NCI-H2081 treated with DMSO at 0.1 percent for 48 hours (cell line): ENCODE measurements at regions not wholly inside any gene's neighbourhood (a gene's known extent, or its start where the extent isn't known, plus 50 kb on each side); places are given as distances from the start of the nearest gene placed in this dataset.
"Not testable (repeated sequence)": the region's sequence is repeated elsewhere in the genome, so short reads cannot be mapped to it uniquely, and the experiment has no call there.

ENCODE experiments used
- DNase-seq: peaks from one replicate; lab custom pipeline; 2025; lab: John Stamatoyannopoulos, UW

DNA sequence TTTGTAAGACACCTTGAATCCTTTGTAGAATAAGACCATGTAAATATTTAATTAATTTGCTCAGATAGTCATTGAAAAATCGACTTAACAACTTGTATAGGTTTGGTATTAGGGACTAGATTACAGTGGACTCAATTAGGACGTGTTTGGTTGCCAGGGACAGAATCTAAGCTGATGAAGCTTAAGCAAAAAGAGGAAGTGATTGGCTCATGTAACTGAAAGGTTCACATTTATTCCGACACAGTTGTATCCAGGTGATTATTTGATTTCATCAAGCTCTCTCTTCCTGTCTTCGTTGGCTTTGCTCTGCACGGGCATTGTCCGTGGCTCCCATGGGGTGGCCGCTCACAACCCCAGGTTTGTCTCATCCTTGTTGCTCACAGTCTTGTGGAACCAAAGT lies 146.4 kb downstream of the C11orf91 start:
- DNase-seq = no peak

DNA sequence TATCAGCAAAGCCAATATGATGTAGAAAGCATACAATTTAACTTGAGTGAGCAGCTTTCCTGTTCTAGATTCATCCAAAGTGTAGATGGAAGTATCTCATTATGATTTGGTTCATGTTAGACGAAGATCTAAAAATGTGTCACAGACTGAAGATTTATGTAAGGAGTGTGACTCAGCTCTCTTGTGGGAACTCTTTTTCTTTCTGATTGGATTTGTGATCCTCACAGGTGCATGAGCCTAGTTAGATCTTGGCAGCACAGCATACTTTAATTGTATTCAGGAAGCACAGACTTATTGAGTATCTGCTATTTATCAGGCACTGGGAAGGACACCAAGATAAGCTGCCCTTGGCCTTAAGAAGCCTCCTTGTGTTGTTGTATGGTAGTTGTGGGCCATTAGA lies 147.1 kb downstream of the C11orf91 start:
- no peak for DNase-seq

DNA sequence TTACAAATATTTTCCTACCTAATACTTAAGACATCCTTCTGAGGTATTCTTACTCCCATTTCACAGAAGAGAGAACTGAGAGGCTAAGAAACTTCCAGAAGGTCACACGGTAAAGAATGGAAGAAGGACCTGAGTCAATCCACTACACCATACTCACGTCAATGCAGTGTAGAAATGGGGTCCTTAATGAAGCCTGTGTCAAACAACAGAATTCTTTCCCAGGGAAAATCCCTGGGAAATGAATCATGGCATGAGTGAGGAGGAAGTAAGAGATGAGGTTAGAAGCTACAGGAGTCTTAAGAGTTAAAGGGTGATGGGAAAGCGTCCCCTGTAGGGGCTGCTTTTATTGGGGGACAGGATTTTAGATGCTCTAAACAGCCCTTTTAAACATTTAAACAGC lies 147.9 kb downstream of the C11orf91 start:
- no peak for DNase-seq

DNA sequence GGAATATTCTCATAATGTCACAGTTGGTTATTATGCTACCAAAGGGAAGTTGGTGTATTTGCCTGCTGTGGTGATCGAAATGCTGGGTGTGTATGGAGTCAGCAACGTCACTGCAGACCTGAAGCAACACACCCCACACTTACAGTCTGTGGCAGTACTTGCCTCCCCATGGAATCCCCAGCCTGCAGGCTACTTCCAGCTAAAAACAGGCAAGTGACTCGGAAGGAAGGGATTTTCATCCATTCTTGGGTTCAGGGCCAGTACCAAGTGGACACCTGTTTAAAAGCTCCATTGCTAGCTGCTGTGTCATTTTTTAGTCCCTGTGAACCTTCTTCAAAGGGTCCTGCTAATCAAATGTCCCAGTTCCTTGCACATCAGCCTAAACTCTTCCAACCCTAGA lies 149.6 kb downstream of the C11orf91 start:
- DNase-seq = no peak

- no peak for DNase-seq
Observed at GRCh38 chr11:33549483-33549882, 151.1 kb downstream of the C11orf91 start.

DNA sequence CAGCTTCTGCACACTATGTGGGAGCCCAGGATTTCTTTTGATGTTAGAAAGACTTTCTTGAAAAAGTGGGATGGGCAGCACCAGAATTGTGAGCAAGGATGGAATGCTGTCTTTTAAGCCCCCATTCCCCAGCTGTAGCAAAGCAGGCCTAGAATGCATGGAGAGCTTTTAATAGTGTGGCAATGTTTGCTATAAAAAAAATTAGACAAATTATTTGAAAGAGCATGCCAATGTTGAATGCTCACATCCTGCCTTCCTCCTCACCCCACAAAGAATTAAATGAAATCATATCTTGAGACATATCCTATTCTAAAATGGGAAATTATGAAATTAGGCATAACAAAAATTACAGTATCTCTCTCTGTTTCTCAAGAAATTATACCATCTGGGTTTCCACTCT lies 154.7 kb downstream of the C11orf91 start:
- DNase-seq = no peak

DNA sequence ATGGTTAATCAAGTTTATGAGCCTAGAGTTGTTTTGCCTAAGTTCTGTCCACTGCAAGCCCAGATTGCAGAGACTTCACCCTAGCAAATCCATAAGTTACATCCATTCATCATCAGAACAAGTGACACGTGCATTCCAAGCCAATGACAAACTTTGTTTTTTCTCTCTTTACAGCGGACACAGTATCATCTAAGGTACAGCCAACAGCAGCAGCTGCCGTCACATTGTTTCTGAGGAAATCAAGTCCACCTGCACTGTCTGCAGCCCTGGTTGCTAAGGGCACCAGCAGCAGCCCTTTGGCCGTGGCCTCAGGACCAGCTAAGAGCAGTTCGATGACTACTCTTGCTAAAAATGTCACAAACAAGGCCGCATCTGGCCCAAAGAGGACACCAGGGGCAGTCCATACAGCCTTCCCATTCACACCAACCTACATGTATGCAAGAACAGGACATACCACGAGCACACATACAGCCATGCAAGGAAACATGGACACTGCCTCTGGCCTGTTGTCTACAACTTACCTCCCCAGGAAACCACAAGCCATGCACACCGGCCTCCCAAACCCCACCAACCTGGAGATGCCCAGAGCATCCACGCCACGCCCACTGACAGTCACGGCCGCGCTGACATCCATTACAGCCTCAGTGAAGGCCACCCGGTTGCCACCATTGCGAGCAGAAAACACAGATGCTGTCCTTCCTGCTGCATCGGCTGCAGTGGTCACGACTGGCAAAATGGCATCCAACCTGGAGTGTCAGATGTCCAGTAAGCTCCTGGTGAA lies 155.8 kb downstream of the C11orf91 start:
- DNase-seq = no peak

- no peak for DNase-seq
Observed at GRCh38 chr11:33543823-33544222, 156.8 kb downstream of the C11orf91 start.

DNA sequence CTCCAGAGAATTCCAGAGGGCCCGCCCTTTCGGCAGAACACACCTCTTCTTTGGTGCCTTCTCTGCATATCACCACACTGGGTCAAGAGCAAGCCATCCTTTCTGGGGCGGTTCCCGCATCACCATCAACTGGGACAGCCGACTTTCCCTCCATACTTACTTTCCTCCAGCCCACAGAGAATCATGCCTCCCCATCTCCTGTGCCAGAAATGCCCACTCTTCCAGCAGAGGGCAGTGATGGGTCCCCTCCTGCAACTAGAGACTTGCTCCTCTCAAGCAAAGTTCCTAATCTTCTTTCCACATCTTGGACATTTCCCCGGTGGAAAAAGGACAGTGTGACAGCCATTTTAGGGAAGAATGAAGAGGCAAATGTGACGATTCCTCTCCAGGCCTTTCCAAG lies 157.7 kb downstream of the C11orf91 start:
- no peak for DNase-seq

- no peak for DNase-seq
Observed at GRCh38 chr11:33540946-33541915, 159.4 kb downstream of the C11orf91 start.

- no peak for DNase-seq
Observed at GRCh38 chr11:33540427-33540826, 160.2 kb downstream of the C11orf91 start.

- no peak for DNase-seq
Observed at GRCh38 chr11:33539751-33540150, 160.9 kb downstream of the C11orf91 start.

GRCh38 chr11:33538726-33539125 lies 161.9 kb downstream of the C11orf91 start:
- DNase-seq = no peak

DNA sequence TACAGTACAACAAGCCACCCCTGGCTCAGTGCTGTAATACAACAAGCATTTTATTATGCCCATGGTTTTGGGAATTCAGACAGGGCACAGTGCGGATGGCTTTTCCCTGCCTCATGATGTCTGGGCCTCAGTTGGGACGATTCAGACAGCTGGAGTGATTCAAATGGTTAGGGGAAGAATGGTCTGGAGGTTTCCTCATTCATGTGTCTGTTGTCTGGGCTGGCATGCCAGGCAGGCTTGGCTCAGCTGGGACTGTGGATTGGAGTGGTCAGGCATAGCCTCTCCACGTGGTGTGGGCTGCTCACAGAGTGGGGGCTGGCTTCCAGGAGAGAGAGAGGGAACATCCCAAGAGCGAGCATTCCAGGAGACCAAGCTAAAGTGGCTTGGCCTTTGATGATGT lies 164.4 kb downstream of the C11orf91 start:
- DNase-seq = no peak

DNA sequence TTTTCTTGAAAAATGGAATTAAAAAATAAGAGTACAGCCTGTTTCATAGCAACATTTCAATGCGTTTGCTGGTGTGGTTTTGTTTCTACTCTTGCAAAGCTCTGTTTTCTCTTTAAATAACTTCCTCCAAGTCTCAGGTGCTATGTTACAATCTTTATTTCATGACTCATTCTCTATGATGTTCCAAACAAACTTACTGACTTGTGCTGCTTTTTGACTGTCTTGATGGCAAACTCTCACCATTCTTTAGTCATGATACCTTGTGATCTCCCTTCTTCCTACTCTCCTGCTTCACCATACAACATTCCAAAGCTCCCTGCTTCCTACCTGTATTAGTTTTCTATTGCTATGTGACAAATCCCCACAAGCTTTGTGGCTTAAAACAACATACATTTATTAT lies 166.1 kb downstream of the C11orf91 start:
- DNase-seq = no peak

DNA sequence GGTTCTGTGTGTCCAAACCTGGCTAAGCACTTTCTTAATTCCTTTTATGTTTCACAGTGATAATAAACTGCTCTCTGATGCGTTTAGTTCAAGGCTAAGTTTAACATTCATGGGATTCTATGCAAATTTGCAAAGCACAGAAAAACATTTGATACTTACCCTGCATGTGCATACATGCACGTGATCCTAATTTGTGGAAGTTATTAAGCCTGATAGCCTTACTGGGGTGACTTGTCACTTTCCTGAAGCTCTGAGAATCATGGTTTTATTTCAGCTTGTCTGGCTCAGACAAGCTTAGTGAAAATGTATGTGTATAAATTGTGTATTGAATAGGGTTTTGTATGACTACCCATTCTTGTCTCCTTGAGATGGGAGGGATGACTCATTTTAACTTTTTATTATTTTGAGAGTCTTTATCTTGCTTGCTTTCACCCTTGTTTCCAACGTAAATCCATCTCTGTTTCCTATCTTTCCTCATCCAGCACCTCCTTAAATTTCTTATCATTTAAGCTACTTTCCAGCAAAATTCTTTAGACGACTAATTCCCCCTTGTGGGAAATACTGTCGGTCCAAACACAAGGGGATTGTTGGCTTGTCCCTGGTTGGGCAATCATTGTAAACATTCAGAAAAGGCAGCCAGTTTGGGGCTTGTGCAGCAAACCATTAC lies 167.1 kb downstream of the C11orf91 start:
- no peak for DNase-seq

- no peak for DNase-seq
Observed at GRCh38 chr11:33532720-33533385, 167.8 kb downstream of the C11orf91 start.

- DNase-seq = no peak
Observed at GRCh38 chr11:33532257-33532656, 168.4 kb downstream of the C11orf91 start.

- no peak for DNase-seq
Observed at GRCh38 chr11:33531743-33532181, 168.9 kb downstream of the C11orf91 start.

DNA sequence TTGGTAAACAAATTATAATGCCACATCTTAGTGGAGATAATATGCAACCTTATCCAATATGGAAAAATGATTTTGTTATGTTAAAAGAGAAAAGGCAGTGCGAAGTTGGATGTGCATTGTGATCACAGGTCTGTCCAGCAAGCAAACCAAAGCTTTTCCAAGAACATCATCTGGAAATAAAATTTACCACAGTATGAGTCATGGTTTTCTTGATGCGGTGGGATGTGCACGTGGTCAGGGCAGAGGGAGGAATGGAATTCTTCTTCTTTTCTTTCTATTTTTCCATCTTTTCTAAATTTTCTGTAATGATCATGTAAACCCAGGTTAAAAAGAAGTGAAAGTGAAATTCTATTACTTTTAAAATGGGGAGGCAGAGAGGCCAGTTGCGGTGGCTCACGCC lies 169.8 kb downstream of the C11orf91 start:
- DNase-seq = no peak

- DNase-seq = no peak
Observed at GRCh38 chr11:33529461-33529860, 171.2 kb downstream of the C11orf91 start.

- DNase-seq = not testable (repeated sequence)
Observed at GRCh38 chr11:33527738-33528137, 172.9 kb downstream of the C11orf91 start.
